HTR-8/SVneo (cell line): ENCODE measurements at regions not wholly inside any gene's neighbourhood (a gene's known extent, or its start where the extent isn't known, plus 50 kb on each side); places are given as distances from the start of the nearest gene placed in this dataset.

Experiments
- DNase-seq: peaks from one replicate; pipeline ENCODE4 v3.0.0; 2011; ENCODE audit warnings: low spot score, mixed read lengths; ENCODE audit not compliant: insufficient read length
- FAIRE-seq: peaks from 2 replicates; lab custom pipeline; 2011; peaks lifted over from hg19 to GRCh38; lab: Jason Lieb, UNC

GRCh38 chr12:47286676-47287075, 206.9 kb upstream of the AMIGO2 start:
- no peak for DNase-seq
- no peak for FAIRE-seq
